Liver (tissue), 3 donors: ENCODE measurements at regions not wholly inside any gene's neighbourhood (a gene's known extent, or its start where the extent isn't known, plus 50 kb on each side); places are given as distances from the start of the nearest gene placed in this dataset.
"Not testable (repeated sequence)": the region's sequence is repeated elsewhere in the genome, so short reads cannot be mapped to it uniquely, and the experiment has no call there.

Source experiments
- CTCF ChIP-seq: fragments of 150-350 bp; IDR thresholded peaks from 2 replicates; pipeline ENCODE4 v1.5.1; 2017; ENCODE audit warnings: improper control_type of control experiment, low read depth, low read length; ENCODE audit not compliant: missing input control
- EGR1 ChIP-seq, 2 donors: IDR thresholded peaks; 2 replicates each; pipeline ENCODE4 v1.6.1; 2016 to 2018; ENCODE audit warnings: antibody characterized with exemption in 2 of 2, low read depth in 2 of 2
- GABPA ChIP-seq, 2 donors: IDR thresholded peaks in 1 of 2; conservative IDR thresholded peaks in 1 of 2; 2 replicates each; pipeline ENCODE4 v1.6.1; 2016; ENCODE audit warnings: antibody characterized with exemption in 2 of 2, mild to moderate bottlenecking in 1 of 2, moderate library complexity in 1 of 2
- JUND ChIP-seq, 2 donors: IDR thresholded peaks; 2 replicates each; pipeline ENCODE4 v1.6.1; 2016; ENCODE audit warnings: antibody characterized with exemption in 2 of 2
- NR2F2 ChIP-seq: IDR thresholded peaks from 2 replicates; pipeline ENCODE4 v1.6.1; 2016; ENCODE audit warnings: antibody characterized with exemption
- RAD21 ChIP-seq, 2 donors: IDR thresholded peaks; 2 replicates each; pipeline ENCODE4 v1.6.1; 2016; ENCODE audit warnings: antibody characterized with exemption in 2 of 2, mild to moderate bottlenecking in 2 of 2
- RXRA ChIP-seq, 2 donors: IDR thresholded peaks; 2 replicates each; pipeline ENCODE4 v1.6.1; 2017 to 2018; ENCODE audit warnings: antibody characterized with exemption in 2 of 2, mild to moderate bottlenecking in 1 of 2
- SP1 ChIP-seq: IDR thresholded peaks from 2 replicates; pipeline ENCODE4 v1.6.1; 2018; ENCODE audit warnings: antibody characterized with exemption, mild to moderate bottlenecking
- TAF1 ChIP-seq: conservative IDR thresholded peaks from 2 replicates; pipeline ENCODE4 v1.6.1; 2016; ENCODE audit warnings: antibody characterized with exemption, mild to moderate bottlenecking
- ZBTB33 ChIP-seq: IDR thresholded peaks from 2 replicates; pipeline ENCODE4 v1.6.1; 2016; ENCODE audit warnings: antibody characterized with exemption
- TF ChIP-seq, protein P1 (sequence below): IDR thresholded peaks from 2 replicates; pipeline ENCODE4 v1.6.1; 2016; ENCODE audit warnings: antibody characterized with exemption
- TF ChIP-seq, protein P2 (sequence below): IDR thresholded peaks from 2 replicates; pipeline ENCODE4 v1.6.1; 2016; ENCODE audit warnings: antibody characterized with exemption, mild to moderate bottlenecking
- donor health status: healthy.
- donor health status: healthy.

GRCh38 chr5:56372491-56372890, 139.4 kb upstream of the ANKRD55 start:
- TF ChIP-seq CTCF; NR2F2; GABPA (IDR thresholded peaks at IDR 0.05 in 1 of 2, conservative IDR thresholded peaks at IDR 0.05 in 1 of 2); ZBTB33; SP1; TAF1; JUND (IDR thresholded peaks at IDR 0.05); EGR1 (IDR thresholded peaks at IDR 0.05; ENCODE audit: low read depth in 2 of 2); RXRA (IDR thresholded peaks at IDR 0.05); RAD21 (IDR thresholded peaks at IDR 0.05): not testable (repeated sequence)
- TF ChIP-seq, protein P1, sequence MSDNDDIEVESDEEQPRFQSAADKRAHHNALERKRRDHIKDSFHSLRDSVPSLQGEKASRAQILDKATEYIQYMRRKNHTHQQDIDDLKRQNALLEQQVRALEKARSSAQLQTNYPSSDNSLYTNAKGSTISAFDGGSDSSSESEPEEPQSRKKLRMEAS = not testable (repeated sequence)
- TF ChIP-seq, protein P2, sequence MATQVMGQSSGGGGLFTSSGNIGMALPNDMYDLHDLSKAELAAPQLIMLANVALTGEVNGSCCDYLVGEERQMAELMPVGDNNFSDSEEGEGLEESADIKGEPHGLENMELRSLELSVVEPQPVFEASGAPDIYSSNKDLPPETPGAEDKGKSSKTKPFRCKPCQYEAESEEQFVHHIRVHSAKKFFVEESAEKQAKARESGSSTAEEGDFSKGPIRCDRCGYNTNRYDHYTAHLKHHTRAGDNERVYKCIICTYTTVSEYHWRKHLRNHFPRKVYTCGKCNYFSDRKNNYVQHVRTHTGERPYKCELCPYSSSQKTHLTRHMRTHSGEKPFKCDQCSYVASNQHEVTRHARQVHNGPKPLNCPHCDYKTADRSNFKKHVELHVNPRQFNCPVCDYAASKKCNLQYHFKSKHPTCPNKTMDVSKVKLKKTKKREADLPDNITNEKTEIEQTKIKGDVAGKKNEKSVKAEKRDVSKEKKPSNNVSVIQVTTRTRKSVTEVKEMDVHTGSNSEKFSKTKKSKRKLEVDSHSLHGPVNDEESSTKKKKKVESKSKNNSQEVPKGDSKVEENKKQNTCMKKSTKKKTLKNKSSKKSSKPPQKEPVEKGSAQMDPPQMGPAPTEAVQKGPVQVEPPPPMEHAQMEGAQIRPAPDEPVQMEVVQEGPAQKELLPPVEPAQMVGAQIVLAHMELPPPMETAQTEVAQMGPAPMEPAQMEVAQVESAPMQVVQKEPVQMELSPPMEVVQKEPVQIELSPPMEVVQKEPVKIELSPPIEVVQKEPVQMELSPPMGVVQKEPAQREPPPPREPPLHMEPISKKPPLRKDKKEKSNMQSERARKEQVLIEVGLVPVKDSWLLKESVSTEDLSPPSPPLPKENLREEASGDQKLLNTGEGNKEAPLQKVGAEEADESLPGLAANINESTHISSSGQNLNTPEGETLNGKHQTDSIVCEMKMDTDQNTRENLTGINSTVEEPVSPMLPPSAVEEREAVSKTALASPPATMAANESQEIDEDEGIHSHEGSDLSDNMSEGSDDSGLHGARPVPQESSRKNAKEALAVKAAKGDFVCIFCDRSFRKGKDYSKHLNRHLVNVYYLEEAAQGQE = not testable (repeated sequence)
